SU-DHL-6 (cell line): ENCODE measurements at regions not wholly inside any gene's neighbourhood (a gene's known extent, or its start where the extent isn't known, plus 50 kb on each side); places are given as distances from the start of the nearest gene placed in this dataset.

Experiments used
- EZH2phosphoT487 ChIP-seq: fragments of 200-600 bp; sonication (generic), shearing (Covaris generic); conservative IDR thresholded peaks from 2 replicates; pipeline ENCODE4 v1.6.1; 2018; ENCODE audit warnings: mild to moderate bottlenecking, antibody characterized with exemption, low read length, moderate library complexity, mixed read lengths
- TF ChIP-seq, protein P1 (sequence below): fragments of 200-600 bp; sonication (generic); IDR thresholded peaks from one replicate; pipeline ENCODE4 v1.5.1; 2017; ENCODE audit warnings: antibody characterized with exemption, mild to moderate bottlenecking, low read length, moderate library complexity; ENCODE audit not compliant: insufficient read depth, poor library complexity, severe bottlenecking

DNA sequence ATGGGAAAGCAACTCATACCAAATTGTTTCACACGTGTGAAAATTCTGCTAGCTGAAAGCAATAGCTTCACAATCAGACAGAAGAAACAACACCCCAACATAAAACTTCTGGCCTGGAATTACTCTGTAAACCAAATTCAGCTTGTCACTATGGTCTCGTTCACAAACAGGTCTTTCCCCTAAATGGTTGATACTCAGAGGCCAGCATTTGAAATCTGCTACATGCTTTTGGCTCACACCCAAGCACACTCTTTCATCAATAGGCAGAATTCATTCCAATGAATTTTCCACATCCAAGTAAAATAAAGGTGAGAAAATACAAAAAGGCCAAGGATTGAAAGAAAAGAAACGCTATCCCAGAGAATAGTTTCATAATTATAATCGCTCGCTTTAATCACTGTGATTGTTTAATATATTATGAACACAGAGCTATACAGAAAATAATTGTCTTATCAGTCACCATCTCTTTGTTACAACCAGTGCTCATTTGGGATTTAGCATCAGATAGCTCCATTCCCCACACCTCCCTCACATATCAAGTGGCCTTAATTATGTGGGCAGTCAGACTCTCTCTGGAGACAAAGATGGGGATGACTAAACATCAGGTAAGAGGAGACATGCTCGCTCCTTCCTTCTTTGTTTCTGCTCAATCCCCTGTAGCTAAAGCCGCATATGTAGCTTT lies 503.8 kb upstream of the ARRDC4 start:
- TF ChIP-seq, protein P1, sequence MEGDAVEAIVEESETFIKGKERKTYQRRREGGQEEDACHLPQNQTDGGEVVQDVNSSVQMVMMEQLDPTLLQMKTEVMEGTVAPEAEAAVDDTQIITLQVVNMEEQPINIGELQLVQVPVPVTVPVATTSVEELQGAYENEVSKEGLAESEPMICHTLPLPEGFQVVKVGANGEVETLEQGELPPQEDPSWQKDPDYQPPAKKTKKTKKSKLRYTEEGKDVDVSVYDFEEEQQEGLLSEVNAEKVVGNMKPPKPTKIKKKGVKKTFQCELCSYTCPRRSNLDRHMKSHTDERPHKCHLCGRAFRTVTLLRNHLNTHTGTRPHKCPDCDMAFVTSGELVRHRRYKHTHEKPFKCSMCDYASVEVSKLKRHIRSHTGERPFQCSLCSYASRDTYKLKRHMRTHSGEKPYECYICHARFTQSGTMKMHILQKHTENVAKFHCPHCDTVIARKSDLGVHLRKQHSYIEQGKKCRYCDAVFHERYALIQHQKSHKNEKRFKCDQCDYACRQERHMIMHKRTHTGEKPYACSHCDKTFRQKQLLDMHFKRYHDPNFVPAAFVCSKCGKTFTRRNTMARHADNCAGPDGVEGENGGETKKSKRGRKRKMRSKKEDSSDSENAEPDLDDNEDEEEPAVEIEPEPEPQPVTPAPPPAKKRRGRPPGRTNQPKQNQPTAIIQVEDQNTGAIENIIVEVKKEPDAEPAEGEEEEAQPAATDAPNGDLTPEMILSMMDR = no peak
- TF ChIP-seq EZH2phosphoT487 = no peak
